RCC 7860 (cell line): ENCODE measurements at regions not wholly inside any gene's neighbourhood (a gene's known extent, or its start where the extent isn't known, plus 50 kb on each side); places are given as distances from the start of the nearest gene placed in this dataset.
"Not testable (repeated sequence)": the region's sequence is repeated elsewhere in the genome, so short reads cannot be mapped to it uniquely, and the experiment has no call there.

Experiments
- DNase-seq: peaks from one replicate; pipeline ENCODE4 v3.0.0-alpha.2; 2015; ENCODE audit warnings: low spot score
- FAIRE-seq: peaks from 2 replicates; lab custom pipeline; 2012; peaks lifted over from hg19 to GRCh38; lab: Jason Lieb, UNC

DNA sequence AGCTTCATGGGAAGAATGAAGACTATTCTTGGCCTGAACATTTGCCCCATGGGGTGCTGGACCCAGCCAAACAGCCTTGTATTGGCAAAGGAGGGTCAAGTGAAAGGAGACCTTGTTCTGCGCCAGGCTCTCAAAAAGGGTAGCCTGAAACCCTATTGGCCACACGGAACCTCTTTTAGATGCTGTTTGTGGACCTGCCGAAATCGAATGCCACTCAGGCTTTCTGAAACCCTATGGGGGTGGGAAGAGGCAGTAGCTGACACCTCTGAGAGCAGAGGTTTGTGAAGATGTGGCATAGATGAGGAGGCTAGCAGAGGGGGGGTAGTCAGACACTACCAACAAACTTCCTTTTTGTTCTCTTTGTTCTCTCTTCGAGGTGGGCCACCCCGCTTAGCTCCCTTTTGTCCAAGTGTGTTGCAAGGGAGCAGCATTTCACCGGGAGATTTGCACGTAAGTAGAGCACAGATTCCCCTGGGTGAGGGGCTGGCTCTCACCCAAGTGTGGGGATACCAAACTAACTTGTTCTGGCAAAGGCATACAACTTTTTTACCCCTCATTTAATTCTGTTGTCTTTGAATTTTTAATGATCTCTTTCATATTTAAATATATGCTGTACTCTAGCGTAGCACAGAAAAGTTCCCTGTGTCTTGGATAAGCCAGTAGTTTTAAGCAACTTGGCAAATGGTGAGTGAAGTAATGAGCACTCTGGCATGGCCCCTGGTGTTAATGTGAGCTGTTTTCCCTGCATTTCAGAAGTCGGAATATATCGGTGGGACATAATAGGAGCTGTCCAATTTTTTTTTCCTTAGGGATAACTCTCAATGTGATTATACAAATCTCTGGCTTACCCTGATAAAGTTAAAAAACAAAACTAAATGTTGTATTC, 107.7 kb downstream of the SEPTIN7 start:
- FAIRE-seq = no peak

DNA sequence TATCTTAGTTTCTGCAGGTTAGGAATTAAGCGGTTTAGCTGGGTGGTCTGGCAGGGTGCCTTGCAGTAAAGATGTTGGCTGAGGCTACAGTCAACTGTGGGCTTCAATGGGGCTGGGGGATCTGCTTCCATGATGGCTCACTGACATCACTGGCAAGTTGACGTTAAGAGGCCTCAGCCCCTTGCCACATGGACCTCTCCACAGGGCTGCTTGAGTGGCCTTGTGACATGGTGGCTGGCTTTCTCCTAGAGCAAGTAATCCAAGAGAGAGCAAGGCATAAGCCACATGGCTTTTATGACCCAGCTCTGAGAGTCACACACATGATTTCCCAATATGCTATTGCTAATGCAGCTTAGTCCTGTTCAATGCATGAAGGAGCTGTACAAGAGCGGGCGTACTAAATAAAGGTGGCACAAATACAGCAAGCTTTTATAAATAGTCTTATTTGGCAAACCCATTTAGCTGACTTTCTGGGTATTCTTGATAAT, 109.1 kb downstream of the SEPTIN7 start:
- no peak for FAIRE-seq
- DNase-seq = no peak

More for the DNA sequence above, 107.7 kb downstream of the SEPTIN7 start:
- DNase-seq = no peak

DNA sequence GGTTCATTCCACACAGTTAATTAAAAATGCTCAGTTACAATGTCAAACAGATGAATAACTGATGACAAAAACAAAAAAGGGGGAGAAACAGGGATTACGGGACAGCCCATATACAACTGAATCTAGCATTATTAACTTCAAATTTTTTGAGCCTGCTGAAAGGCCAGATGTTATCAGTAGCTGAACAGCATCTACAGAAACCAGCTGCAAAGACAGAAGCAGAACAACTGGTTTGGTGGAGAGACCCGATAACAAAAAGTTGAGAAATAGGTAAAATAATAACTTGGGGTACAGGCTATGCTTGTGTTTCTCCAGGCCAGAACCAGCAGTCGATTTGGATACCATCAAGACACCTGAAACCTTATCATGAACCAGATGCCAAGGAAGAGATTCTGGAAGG, 109.8 kb downstream of the SEPTIN7 start:
- not testable (repeated sequence) for DNase-seq, FAIRE-seq

DNA sequence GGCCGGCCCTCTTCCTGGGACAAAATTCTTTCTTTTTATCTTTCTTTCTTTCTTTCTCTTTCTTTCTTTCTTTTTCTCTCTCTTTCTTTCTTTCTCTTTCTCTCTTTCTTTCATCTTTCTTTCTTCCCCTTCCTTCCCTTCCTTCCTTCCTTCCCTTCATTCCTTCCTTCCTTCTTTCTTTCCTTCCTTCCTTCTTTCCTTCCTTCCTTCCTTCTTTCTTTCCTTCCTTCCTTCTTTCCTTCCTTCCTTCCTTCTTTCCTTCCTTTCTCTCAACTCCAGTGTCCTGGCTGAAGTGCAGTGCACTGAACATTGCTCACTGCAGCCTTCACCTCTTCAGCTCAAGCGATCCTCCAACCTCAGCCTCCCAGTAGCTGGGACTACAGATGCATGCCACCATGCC, 112.5 kb downstream of the SEPTIN7 start:
- FAIRE-seq, DNase-seq: not testable (repeated sequence)

DNA sequence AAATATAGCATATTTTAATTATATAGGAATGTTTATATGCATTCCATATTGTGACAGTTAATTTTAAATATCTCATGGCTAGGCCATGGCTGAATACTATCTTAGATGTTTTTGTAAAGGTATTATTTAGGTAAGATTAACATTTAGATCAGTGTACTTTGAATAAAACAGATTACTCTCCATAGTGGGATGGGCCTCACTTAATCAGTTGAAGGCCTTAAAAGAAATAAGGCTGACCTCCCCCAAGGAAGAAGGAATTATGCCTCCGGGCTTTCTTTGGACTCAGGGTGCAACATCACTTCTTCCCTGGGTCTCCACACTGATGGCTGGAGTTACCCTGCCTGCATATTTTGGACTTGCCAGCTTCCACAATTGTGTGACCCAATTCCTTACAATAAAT, 113.4 kb downstream of the SEPTIN7 start:
- not testable (repeated sequence) for FAIRE-seq

DNA sequence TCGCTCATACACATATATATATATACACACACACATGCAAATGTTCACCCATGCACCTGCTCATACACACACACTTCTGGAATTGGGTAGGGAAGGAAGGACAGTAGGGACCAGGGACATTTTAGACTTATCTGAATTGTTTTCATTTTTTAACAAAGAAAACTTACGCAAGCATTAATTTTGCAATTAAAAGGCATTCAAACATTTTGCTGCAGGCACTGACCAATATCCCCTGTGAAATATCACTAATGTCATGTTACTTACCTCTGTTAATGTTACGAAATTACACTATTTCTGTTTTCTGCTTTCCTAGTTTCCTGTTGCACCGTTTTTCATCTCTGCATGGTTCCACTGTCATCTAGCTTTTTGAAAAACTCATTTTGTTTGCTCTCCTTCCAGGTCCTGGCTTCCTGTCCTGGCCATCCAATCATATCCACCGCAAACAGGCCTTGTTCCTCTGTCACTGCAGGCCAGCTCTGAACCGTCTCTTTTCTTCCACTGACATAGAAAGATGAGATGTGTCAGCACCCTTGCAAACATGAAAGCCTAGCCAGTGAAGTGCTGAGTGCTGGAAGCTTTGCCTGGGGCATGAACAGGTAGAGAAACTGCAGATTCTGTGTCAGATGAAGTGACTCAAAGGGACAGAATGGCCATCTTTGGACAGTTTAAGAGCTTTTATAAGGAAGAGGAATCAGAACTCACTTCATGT, 114.5 kb downstream of the SEPTIN7 start:
- DNase-seq, FAIRE-seq: not testable (repeated sequence)

More for the DNA sequence above, 113.4 kb downstream of the SEPTIN7 start:
- DNase-seq = not testable (repeated sequence)

DNA sequence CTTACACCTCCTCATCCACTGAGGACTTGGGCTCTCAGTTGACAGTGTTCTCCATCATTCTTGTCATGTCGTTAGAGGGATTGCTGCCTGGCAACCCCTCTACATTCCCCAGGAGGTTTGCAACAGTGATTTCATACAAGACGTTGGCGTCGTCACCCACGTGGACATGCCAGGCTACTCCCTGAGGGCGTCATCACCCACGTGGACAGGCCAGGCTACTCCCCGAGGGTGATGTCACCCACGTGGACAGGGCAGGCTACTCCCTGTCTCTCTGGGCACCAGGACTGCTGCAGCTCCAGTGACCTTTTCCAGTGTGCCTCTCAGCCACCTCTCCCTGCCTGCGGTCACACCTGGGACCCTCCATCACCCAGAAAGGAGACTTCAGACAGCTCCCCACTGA, 117.4 kb downstream of the SEPTIN7 start:
- DNase-seq, FAIRE-seq: not testable (repeated sequence)

DNA sequence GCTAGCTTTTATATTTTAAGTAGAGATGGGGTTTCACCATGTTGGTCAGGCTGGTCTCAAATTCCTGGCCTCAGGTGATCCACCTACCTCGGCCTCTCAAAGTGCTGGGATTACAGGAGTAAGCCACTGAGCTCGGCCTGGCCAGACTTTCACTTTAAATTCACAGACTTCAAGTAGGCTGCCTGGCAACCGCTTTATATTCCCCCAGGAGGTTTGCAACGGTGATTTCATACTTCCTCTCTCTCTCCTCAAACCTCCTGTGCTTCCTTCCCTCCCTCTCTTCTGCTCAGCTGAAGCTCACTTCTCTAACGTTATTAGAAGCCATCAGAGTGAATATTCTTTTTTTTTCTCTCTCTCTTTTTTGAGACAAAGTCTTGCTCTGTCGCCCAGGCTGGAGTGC, 118.8 kb downstream of the SEPTIN7 start:
- not testable (repeated sequence) for DNase-seq, FAIRE-seq

DNA sequence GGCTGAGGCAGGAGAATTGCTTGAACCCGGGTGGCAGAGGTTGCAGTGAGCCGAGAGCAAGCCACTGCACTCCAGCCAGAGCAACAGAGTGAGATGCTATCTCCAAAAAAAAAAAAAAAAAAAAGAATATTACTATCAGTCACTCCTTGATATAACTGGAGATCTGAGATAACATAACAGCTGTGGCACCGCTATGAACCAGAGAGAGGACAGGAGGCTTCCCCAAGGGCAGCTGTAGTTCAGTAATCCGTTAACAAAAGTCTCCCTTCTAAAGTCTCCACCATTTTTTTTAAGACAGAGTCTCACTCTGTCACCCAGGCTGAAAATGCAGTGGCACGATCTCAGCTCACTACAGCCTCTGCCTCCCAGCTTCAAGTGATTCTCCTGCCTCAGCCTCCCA, 120.5 kb downstream of the SEPTIN7 start:
- DNase-seq, FAIRE-seq: not testable (repeated sequence)

DNA sequence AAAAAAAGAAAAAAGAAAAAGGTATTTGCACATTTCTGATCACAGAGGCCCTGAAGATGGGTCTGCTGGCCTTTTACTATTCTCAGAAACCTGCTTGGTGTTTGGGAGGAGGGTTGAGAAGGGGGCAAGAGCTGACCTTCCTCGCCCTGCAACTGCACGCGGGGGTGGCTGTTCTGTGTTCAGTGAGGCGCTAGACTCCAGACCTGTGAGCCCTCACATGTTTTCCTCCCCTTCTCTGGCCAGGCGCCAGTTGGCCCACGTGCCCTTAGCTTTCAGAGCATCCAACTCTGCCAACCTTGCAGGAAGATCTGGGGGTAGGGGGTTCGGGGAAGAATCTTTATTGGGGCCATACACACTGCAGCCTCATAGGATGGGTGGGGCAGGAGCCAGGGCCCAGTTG, 123.8 kb downstream of the SEPTIN7 start:
- DNase-seq, FAIRE-seq: not testable (repeated sequence)

DNA sequence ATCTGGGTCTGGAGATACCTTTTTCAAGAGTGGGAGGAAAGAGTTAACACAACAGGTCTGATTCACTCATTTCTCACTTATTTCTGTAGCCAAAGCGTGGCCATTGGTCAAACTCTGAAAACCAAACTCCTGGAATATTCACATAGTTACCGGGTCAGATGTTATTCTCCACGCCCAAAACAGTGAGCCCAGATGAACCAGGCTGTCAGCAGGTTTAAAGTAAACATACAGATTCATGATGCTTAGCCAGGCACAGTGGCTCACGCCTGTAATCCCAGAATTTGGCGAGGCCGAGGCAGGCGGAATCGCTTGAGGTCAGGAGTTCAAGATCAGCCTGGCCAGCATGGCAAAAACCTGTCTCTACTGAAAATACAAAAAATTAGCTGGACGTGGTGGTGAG, 126.1 kb downstream of the SEPTIN7 start:
- DNase-seq, FAIRE-seq: not testable (repeated sequence)

DNA sequence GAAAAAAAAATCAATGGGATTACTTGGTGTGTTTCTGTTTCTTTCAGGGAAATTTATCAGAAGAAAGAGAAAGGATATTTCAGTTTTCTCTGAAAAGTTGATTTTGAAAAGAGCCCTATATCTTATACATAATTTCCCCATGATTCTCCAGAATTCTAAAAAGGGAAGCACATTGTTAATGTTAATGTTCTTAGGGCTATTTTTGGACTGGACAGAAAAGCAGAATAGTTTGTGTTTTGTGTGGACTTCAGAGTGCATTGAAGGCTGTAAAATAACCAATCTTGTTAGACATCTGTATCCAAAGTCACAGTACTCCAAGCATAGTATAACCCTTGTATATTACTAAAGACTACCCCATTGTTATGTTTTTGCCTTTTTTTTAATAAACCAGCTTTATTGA, 130.3 kb downstream of the SEPTIN7 start:
- not testable (repeated sequence) for DNase-seq, FAIRE-seq

DNA sequence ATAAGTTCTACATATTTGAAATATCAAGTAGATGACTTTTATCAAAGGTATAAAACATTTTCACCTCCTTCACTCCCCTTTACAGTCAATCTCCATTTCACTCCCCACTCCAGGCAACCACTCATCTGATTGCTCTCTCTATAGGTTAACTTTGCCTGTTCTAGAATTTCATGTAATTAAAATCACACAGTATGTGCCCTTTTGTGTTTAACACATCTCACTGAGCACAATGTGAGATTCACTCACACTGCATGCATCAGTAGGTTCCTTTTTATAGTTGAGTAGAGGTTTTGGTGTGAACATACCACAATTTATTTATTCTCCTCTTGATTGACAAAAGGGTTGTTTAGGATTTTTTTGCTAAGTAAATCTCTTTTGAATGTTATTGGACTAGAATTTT, 130.7 kb downstream of the SEPTIN7 start:
- FAIRE-seq, DNase-seq: not testable (repeated sequence)

DNA sequence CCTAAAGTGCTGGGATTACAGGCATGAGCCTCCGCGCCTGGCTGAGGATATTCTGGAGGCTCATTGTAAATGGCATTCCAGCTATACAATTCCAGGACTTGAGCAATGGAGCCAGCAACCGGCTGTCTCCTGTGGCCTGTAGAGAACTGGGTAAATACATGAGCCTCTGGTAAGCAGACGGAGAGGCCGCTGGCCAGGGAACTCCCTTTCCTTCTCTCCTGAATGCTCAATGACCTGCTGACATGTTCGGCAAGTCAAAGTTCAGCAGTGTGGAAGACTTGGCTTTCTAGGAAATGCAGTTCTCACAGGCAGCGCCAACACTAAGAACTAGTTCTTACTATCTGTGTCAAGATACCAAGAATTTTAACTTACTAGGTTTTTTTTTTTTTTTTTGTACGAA, 139.8 kb downstream of the SEPTIN7 start:
- not testable (repeated sequence) for DNase-seq, FAIRE-seq

DNA sequence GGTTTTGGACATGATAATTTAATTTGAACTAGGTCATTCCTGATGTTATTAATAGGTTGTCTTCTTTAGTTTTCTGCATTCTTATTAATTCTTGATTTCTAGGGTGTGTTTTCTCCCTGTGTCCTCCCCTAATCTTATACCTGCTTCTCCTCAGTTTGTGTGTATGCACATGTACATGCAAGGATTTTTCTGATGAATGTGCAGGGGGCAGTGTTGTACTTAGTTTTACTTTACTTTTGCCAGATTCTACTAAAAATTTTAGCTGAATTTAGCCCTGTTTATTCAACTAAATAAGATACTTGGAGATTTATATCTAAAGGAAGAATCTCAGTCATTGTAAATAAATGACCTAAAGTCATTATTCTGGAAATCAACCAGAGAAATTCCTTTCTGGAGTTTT, 144.8 kb downstream of the SEPTIN7 start:
- DNase-seq, FAIRE-seq: not testable (repeated sequence)

DNA sequence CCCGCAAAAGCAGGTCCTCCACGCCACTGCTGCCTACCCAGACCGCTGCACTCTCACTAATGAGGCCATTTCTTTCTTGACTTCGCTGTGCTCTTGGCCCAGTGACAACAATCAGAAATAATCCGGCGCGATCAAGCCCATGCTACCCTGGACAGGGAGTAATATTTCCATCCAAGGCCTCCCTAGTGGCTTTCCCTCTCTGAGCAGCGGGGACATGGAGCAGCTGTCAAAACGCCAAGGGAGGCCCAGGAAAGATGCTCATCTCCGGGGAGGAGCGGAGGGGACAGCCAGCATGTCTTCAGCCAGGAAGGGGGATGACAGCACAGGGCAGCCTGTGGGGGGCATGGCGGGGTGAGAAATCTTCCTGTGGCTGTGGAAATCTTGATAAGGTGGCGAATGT, 154.9 kb downstream of the SEPTIN7 start:
- FAIRE-seq, DNase-seq: not testable (repeated sequence)

DNA sequence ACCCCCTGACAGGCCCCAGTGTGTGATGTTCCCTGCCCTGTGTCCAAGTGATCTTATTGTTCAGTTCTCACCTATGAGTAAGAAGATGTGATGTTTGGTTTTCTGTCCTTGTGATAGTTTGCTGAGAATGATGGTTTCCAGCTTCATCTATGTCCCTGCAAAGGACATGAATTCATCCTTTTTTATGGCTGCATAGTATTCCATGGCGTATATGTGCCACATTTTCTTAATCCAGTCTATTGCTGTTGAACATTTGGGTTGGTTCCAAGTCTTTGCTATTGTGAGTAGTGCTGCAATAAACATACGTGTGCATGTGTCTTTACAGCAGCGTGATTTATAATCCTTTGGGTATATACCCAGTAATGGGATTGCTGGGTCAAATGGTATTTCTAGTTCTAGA, 156.1 kb downstream of the SEPTIN7 start:
- DNase-seq, FAIRE-seq: not testable (repeated sequence)

DNA sequence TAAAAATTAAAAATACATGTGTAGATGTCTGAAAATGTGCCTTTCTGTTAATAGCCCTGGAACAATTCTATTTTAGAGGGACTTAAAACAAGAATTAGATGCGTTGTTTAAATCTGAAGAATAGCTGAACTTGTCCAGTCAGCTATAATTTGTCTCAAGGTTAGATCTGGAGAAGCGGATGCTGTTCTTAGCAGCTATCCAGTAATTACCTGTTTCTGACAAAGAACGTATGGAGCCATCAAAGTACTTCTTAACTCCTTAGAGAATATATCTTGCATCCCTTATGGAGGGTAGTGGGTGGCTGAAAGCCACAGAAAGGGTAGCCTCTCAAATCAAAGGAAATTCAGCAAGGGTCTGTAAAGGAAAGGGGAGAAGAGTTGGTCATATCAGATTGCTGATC, 160.4 kb downstream of the SEPTIN7 start:
- FAIRE-seq, DNase-seq: not testable (repeated sequence)

DNA sequence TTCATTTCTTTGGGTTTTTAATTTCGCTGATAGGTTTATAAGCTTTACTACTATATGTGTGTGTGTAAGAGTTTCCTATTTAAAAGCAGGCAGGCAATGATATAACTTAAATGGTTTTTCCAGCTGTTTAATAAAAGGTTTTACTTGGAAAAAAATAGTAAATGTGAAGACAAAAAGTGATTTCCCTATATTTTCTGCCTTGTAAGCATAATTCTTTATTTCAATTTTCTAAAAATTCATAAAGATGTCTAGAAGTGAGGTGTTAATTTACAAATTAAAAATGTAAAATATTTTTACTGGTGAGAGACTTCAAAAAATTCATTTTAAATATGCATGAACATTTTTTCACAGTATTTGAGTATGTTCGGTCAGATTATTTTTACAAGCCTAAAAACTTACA, 161.8 kb downstream of the SEPTIN7 start:
- not testable (repeated sequence) for DNase-seq
- peak; percentile 28 for FAIRE-seq

DNA sequence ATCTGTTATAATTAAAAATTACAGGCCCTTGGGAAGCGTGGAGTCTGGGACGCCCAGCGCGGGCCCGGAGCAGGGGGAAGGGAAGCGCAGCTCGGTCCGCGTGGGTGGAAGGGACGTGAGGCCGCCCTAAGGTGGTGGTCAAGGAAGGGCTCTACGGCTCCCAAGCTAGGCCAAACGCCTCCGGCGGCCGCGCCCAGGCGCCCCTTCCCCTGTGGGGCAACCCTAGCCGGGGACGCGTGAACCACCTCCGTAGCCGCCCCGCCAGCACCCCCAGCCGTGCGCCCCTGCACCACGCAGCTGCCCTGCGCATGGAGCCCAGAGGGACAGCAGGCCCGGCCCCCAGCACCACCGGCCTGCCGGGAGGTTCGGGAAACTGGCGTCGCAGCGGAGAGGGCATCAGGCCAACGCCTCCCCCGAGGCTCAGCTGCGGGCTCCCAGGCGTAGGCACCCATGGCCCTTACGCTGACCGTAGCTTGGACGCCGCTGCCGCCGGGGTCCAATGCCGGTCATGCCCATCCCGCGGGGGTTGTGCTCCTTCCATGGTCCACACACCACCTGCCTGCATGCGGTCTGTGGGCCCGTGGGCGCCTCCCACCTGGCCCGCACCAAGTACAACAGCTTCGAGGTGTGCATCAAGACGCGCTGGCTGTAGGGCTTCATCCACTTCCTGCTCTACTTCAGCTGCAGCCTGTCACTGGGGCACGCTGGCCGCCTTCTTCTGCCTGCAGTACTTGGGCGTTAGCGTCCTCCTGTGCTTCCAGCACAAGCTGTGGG, 166.7 kb downstream of the SEPTIN7 start:
- DNase-seq (no peak), FAIRE-seq (no peak)
